SK-N-SH (cell line): ENCODE measurements at regions not wholly inside any gene's neighbourhood (a gene's known extent, or its start where the extent isn't known, plus 50 kb on each side); places are given as distances from the start of the nearest gene placed in this dataset.

Experiments used
- ELF1 ChIP-seq: IDR thresholded peaks from 2 replicates; pipeline ENCODE4 v1.4.0; 2012
- EP300 ChIP-seq, 2 experiments: IDR thresholded peaks; 2 replicates each; pipeline versions ENCODE4 v1.4.0 to v1.6.1; 2012; ENCODE audit warnings: borderline replicate concordance in 1 of 2, low read depth in 1 of 2, low read length in 1 of 2
- FOXM1 ChIP-seq: IDR thresholded peaks from 2 replicates; pipeline ENCODE4 v1.4.0; 2012; ENCODE audit warnings: low read depth, mild to moderate bottlenecking
- GABPA ChIP-seq: IDR thresholded peaks from 2 replicates; pipeline ENCODE4 v1.4.0; 2012; ENCODE audit warnings: low read depth, mild to moderate bottlenecking
- MAX ChIP-seq: IDR thresholded peaks from 2 replicates; pipeline ENCODE4 v1.4.0; 2012; ENCODE audit warnings: low read depth
- MEF2A ChIP-seq: IDR thresholded peaks from 2 replicates; pipeline ENCODE4 v1.4.0; 2012; ENCODE audit warnings: low read depth, borderline replicate concordance
- NFIC ChIP-seq: IDR thresholded peaks from 2 replicates; pipeline ENCODE4 v1.4.0; 2012; ENCODE audit warnings: borderline replicate concordance
- NRF1 ChIP-seq: IDR thresholded peaks from 2 replicates; pipeline ENCODE4 v1.6.1; 2012; ENCODE audit warnings: low read depth, mild to moderate bottlenecking, low read length
- POLR2AphosphoS5 ChIP-seq: IDR thresholded peaks from 2 replicates; pipeline ENCODE4 v1.6.1; 2012; ENCODE audit warnings: low read depth, low read length
- RFX5 ChIP-seq: IDR thresholded peaks from 2 replicates; pipeline ENCODE4 v1.6.1; 2012; ENCODE audit warnings: mild to moderate bottlenecking, improper control_type of control experiment, low read length
- SMC3 ChIP-seq: IDR thresholded peaks from 2 replicates; pipeline ENCODE4 v1.6.1; 2012; ENCODE audit warnings: low read depth, low read length, improper control_type of control experiment
- TCF12 ChIP-seq: IDR thresholded peaks from 2 replicates; pipeline ENCODE4 v1.4.0; 2012
- USF1 ChIP-seq: IDR thresholded peaks from 2 replicates; pipeline ENCODE4 v1.4.0; 2012; ENCODE audit warnings: low read depth, borderline replicate concordance
- TF ChIP-seq, protein P1 (sequence below): IDR thresholded peaks from 2 replicates; pipeline ENCODE4 v1.4.0; 2012; ENCODE audit warnings: low read depth, borderline replicate concordance
- TF ChIP-seq, protein P2 (sequence below): fragments of 150-350 bp; IDR thresholded peaks from 2 replicates; pipeline ENCODE4 v1.6.1; 2016; ENCODE audit warnings: mild to moderate bottlenecking, low read depth, low read length
- TF ChIP-seq, protein P3 (sequence below): IDR thresholded peaks from 2 replicates; pipeline ENCODE4; 2012

- TF ChIP-seq NFIC (peak; percentile 55; the same call in 1 of the 2 replicates), SMC3 (no peak), TCF12 (peak; percentile 80), POLR2AphosphoS5 (no peak), GABPA (no peak), ELF1 (no peak), USF1 (0 out of 2 replicates have a peak, but pooled peaks have one; percentile 11), EP300 (IDR thresholded peaks at IDR 0.05; ENCODE audit: borderline replicate concordance in 1 of 2, low read depth in 1 of 2, low read length in 1 of 2) (peak in 1 of 2 experiments; percentile 45; a peak in 1 of 4 replicates), MEF2A (peak; percentile 84), FOXM1 (no peak), MAX (peak; percentile 50; the same call in 1 of the 2 replicates), RFX5 (no peak), NRF1 (no peak)
- TF ChIP-seq, protein P1, sequence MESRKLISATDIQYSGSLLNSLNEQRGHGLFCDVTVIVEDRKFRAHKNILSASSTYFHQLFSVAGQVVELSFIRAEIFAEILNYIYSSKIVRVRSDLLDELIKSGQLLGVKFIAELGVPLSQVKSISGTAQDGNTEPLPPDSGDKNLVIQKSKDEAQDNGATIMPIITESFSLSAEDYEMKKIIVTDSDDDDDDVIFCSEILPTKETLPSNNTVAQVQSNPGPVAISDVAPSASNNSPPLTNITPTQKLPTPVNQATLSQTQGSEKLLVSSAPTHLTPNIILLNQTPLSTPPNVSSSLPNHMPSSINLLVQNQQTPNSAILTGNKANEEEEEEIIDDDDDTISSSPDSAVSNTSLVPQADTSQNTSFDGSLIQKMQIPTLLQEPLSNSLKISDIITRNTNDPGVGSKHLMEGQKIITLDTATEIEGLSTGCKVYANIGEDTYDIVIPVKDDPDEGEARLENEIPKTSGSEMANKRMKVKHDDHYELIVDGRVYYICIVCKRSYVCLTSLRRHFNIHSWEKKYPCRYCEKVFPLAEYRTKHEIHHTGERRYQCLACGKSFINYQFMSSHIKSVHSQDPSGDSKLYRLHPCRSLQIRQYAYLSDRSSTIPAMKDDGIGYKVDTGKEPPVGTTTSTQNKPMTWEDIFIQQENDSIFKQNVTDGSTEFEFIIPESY, result peak; percentile 21; the same call in 1 of the 2 replicates
- TF ChIP-seq, protein P2, sequence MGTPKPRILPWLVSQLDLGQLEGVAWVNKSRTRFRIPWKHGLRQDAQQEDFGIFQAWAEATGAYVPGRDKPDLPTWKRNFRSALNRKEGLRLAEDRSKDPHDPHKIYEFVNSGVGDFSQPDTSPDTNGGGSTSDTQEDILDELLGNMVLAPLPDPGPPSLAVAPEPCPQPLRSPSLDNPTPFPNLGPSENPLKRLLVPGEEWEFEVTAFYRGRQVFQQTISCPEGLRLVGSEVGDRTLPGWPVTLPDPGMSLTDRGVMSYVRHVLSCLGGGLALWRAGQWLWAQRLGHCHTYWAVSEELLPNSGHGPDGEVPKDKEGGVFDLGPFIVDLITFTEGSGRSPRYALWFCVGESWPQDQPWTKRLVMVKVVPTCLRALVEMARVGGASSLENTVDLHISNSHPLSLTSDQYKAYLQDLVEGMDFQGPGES, result no peak
- TF ChIP-seq, protein P3, sequence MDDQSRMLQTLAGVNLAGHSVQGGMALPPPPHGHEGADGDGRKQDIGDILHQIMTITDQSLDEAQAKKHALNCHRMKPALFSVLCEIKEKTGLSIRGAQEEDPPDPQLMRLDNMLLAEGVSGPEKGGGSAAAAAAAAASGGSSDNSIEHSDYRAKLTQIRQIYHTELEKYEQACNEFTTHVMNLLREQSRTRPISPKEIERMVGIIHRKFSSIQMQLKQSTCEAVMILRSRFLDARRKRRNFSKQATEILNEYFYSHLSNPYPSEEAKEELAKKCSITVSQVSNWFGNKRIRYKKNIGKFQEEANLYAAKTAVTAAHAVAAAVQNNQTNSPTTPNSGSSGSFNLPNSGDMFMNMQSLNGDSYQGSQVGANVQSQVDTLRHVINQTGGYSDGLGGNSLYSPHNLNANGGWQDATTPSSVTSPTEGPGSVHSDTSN, result peak; percentile 61; the same call in 1 of the 2 replicates
Measured at GRCh38 chr6:163814494-163815364, 400.2 kb downstream of the QKI start (continued).
